ENCODE measurements at regions not wholly inside any gene's neighbourhood (a gene's known extent, or its start where the extent isn't known, plus 50 kb on each side); places are given as distances from the start of the nearest gene placed in this dataset.

DNA sequence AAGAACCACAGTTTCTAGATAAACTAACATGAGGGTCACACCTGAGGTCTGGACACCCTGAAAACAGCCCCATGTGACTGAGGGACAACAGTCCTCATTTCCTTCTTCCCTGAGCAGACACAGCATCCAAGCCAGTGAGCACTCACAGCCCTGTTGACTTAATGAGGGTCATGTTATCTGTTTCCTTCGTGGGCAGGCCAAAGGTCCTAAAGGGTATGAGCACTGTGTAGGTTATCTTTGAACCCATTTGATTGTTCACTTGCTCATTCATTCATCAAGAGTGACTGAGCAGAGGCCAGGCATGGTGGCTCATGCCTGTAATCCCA is 170.7 kb upstream of the B3GAT1 start:
- Histone ChIP-seq H3K4me1 (ENCODE audit: control insufficient read depth in 2 of 2, insufficient read depth in 2 of 2, low read length in 2 of 2) (peaks cover 0 to 4% of the 10 kb centered on the region in 2 donors), H3K4me3 (ENCODE audit: low read length) (no peak overlapping the region), H3K27me3 (ENCODE audit: control insufficient read depth in 2 of 2, insufficient read depth in 2 of 2, low read length in 2 of 2) (no peaks in the 10 kb centered on the region), H3K9me3 (ENCODE audit: control insufficient read depth in 2 of 3, low read length in 3 of 3) (no peaks in the 10 kb centered on the region), H3K27ac (ENCODE audit: low read depth, low read length) (no peak overlapping the region), H3K36me3 (ENCODE audit: control insufficient read depth in 2 of 3, insufficient read depth in 3 of 3, low read length in 3 of 3) (no peaks in the 10 kb centered on the region)
- Mint-ChIP-seq H3K27ac (peak overlapping the region in 1 of 9 donors; percentile 31), H3K36me3 (no peaks in the 10 kb centered on the region), H3K9me3 (peaks cover 0 to 4% (median 0%) of the 10 kb centered on the region in 11 donors), H3K4me3 (no peak overlapping the region), H3K4me1 (peaks cover 4 to 18% (median 9%) of the 10 kb centered on the region in 7 donors), H3K27me3 (peaks cover 25 to 40% (median 33%) of the 10 kb centered on the region in 5 donors)
- DNase-seq: no peak
- ATAC-seq: no peak
- POLR2A ChIA-PET: no interaction called here
- CTCF ChIA-PET: no interaction called here
- intact Hi-C loops (cut with micrococcal nuclease): no loop called here

DNA sequence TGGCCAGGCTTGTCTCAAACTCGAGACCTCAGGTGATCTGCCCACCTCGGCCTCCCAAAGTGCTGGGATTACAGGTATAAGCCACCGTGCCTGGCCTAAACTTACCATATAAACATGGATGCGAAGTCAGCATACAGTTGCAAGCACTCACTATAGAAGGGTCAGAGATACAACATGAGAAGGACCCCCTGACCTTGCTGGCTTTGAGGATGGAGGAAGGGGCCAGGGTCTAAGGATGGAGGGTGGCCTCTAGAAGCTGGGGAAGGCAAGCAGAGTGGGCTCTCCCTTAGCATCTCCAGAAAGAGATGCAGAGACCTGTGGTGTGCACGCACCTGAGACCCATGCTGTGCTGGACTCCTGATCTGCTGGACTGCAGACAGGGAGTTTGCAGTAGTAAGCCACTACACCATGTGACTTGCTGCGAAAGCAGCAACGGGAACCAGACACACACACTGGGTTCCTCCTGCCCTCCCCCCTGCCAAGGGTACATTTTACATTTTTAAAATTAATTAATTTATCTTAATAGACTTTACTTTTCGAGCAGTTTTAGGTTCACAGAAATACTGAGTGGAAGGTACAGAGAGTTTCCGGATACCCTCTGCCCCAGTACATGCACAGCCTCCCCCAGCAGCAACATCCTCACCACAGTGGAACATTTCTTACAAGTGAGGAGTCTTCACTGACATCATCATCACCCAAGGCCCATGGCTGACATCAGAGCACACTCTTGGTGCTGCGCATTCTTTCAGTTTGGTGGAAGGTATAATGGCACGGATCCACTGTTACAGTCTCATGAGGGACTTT is 170.1 kb upstream of the B3GAT1 start:
- peaks cover 0 to 4% of the 10 kb centered on the region in 2 donors for H3K4me1 ChIP-seq (ENCODE audit: control insufficient read depth in 2 of 2, insufficient read depth in 2 of 2, low read length in 2 of 2)
- no peaks in the 10 kb centered on the region for H3K9me3 ChIP-seq (ENCODE audit: control insufficient read depth in 2 of 3, low read length in 3 of 3)
- H3K4me3 ChIP-seq (ENCODE audit: low read length): no peak overlapping the region
- intact Hi-C loops (cut with micrococcal nuclease): no loop called here
- no peaks in the 10 kb centered on the region for H3K27me3 ChIP-seq (ENCODE audit: control insufficient read depth in 2 of 2, insufficient read depth in 2 of 2, low read length in 2 of 2)
- no peak overlapping the region for H3K27ac Mint-ChIP-seq
- no peak overlapping the region for H3K27ac ChIP-seq (ENCODE audit: low read depth, low read length)
- ChIA-PET CTCF (no interaction called here), POLR2A (no interaction called here)
- DNase-seq (peak in 1 of 9 donors; percentile 1), ATAC-seq (peak; percentile 49)
- H3K4me3 Mint-ChIP-seq: no peak overlapping the region
- H3K4me1 Mint-ChIP-seq: peaks cover 4 to 18% (median 9%) of the 10 kb centered on the region in 7 donors
- H3K27me3 Mint-ChIP-seq: peaks cover 23 to 41% (median 30%) of the 10 kb centered on the region in 5 donors
- H3K36me3 Mint-ChIP-seq: no peaks in the 10 kb centered on the region
- no peaks in the 10 kb centered on the region for H3K36me3 ChIP-seq (ENCODE audit: control insufficient read depth in 2 of 3, insufficient read depth in 3 of 3, low read length in 3 of 3)
- H3K9me3 Mint-ChIP-seq: peaks cover 0 to 4% (median 0%) of the 10 kb centered on the region in 11 donors

DNA sequence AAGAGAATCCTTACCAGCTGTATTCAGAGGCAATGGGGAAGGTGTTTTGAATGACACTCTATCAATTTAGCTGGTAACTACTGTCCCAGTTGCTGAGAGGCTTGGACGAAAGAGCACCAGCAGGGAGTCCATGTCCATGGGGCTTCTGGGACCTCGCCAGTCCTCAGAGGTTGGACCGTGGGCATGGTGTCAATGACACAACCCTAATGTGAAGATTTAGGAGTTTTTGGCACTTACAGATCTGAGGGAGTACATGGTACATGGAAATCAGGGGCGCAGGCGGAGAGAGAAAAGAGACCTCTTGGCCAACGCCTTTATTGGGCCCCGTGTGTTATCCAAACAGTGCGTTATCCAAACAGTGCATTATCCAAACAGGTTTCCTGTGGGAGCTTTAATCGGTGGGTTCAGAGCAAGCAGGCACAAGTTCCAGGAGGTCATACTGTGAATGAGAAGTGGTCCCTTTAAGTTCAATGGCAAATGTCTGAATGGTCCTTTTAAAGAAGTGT is 169.1 kb upstream of the B3GAT1 start:
- Mint-ChIP-seq H3K4me3 (no peak overlapping the region), H3K27me3 (peaks cover 15 to 41% (median 23%) of the 10 kb centered on the region in 5 donors), H3K27ac (no peak overlapping the region), H3K36me3 (no peaks in the 10 kb centered on the region), H3K4me1 (peaks cover 4 to 18% (median 9%) of the 10 kb centered on the region in 7 donors), H3K9me3 (peaks cover 0 to 4% (median 0%) of the 10 kb centered on the region in 11 donors)
- H3K27me3 ChIP-seq (ENCODE audit: control insufficient read depth in 2 of 2, insufficient read depth in 2 of 2, low read length in 2 of 2): no peaks in the 10 kb centered on the region
- no peaks in the 10 kb centered on the region for H3K9me3 ChIP-seq (ENCODE audit: control insufficient read depth in 2 of 3, low read length in 3 of 3)
- DNase-seq: peak in 1 of 9 donors; percentile 8
- ATAC-seq: no peak
- ChIA-PET CTCF (no interaction called here), POLR2A (no interaction called here)
- peaks cover 0 to 4% of the 10 kb centered on the region in 2 donors for H3K4me1 ChIP-seq (ENCODE audit: control insufficient read depth in 2 of 2, insufficient read depth in 2 of 2, low read length in 2 of 2)
- intact Hi-C loops (cut with micrococcal nuclease): no loop called here
- no peak overlapping the region for H3K4me3 ChIP-seq (ENCODE audit: low read length)
- H3K36me3 ChIP-seq (ENCODE audit: control insufficient read depth in 2 of 3, insufficient read depth in 3 of 3, low read length in 3 of 3): no peaks in the 10 kb centered on the region
- no peak overlapping the region for H3K27ac ChIP-seq (ENCODE audit: low read depth, low read length)

- ATAC-seq: no peak
- H3K36me3 ChIP-seq (ENCODE audit: control insufficient read depth in 2 of 3, insufficient read depth in 3 of 3, low read length in 3 of 3): no peaks in the 10 kb centered on the region
- intact Hi-C loops (cut with micrococcal nuclease): no loop called here
- H3K4me1 ChIP-seq (ENCODE audit: control insufficient read depth in 2 of 2, insufficient read depth in 2 of 2, low read length in 2 of 2): peaks cover 0 to 4% of the 10 kb centered on the region in 2 donors
- H3K9me3 ChIP-seq (ENCODE audit: control insufficient read depth in 2 of 3, low read length in 3 of 3): no peaks in the 10 kb centered on the region
- DNase-seq: peak in 1 of 9 donors; percentile 10
- no peak overlapping the region for H3K27ac ChIP-seq (ENCODE audit: low read depth, low read length)
- H3K36me3 Mint-ChIP-seq: no peaks in the 10 kb centered on the region
- ChIA-PET CTCF (no interaction called here), POLR2A (no interaction called here)
- H3K27me3 Mint-ChIP-seq: peaks cover 15 to 41% (median 23%) of the 10 kb centered on the region in 5 donors
- H3K27me3 ChIP-seq (ENCODE audit: control insufficient read depth in 2 of 2, insufficient read depth in 2 of 2, low read length in 2 of 2): no peaks in the 10 kb centered on the region
- H3K4me3 Mint-ChIP-seq: no peak overlapping the region
- H3K27ac Mint-ChIP-seq: no peak overlapping the region
- H3K4me1 Mint-ChIP-seq: peaks cover 4 to 18% (median 9%) of the 10 kb centered on the region in 7 donors
- peaks cover 0 to 4% (median 0%) of the 10 kb centered on the region in 11 donors for H3K9me3 Mint-ChIP-seq
- no peak overlapping the region for H3K4me3 ChIP-seq (ENCODE audit: low read length)
Observed at GRCh38 chr11:134580610-134580975, 168.6 kb upstream of the B3GAT1 start.

- Mint-ChIP-seq H3K9me3 (peaks cover 0 to 4% (median 0%) of the 10 kb centered on the region in 11 donors), H3K4me1 (peaks cover 4 to 18% (median 9%) of the 10 kb centered on the region in 7 donors), H3K36me3 (no peaks in the 10 kb centered on the region), H3K27me3 (peaks cover 15 to 37% (median 19%) of the 10 kb centered on the region in 5 donors), H3K27ac (no peak overlapping the region), H3K4me3 (no peak overlapping the region)
- Histone ChIP-seq H3K36me3 (ENCODE audit: control insufficient read depth in 2 of 3, insufficient read depth in 3 of 3, low read length in 3 of 3) (no peaks in the 10 kb centered on the region), H3K4me1 (ENCODE audit: control insufficient read depth in 2 of 2, insufficient read depth in 2 of 2, low read length in 2 of 2) (peaks cover 0 to 4% of the 10 kb centered on the region in 2 donors), H3K27me3 (ENCODE audit: control insufficient read depth in 2 of 2, insufficient read depth in 2 of 2, low read length in 2 of 2) (no peaks in the 10 kb centered on the region), H3K9me3 (ENCODE audit: control insufficient read depth in 2 of 3, low read length in 3 of 3) (no peaks in the 10 kb centered on the region), H3K4me3 (ENCODE audit: low read length) (no peak overlapping the region), H3K27ac (ENCODE audit: low read depth, low read length) (no peak overlapping the region)
- POLR2A ChIA-PET: no interaction called here
- peak in 1 of 9 donors; percentile 3 for DNase-seq
- intact Hi-C loops (cut with micrococcal nuclease): no loop called here
- no peak for ATAC-seq
- CTCF ChIA-PET: no interaction called here
Observed at GRCh38 chr11:134579724-134580609, 167.9 kb upstream of the B3GAT1 start.

- Histone ChIP-seq H3K27ac (ENCODE audit: low read depth, low read length) (no peak overlapping the region), H3K4me3 (ENCODE audit: low read length) (no peak overlapping the region), H3K36me3 (ENCODE audit: control insufficient read depth in 2 of 3, insufficient read depth in 3 of 3, low read length in 3 of 3) (no peaks in the 10 kb centered on the region), H3K9me3 (ENCODE audit: control insufficient read depth in 2 of 3, low read length in 3 of 3) (no peaks in the 10 kb centered on the region), H3K4me1 (ENCODE audit: control insufficient read depth in 2 of 2, insufficient read depth in 2 of 2, low read length in 2 of 2) (peaks cover 0 to 4% of the 10 kb centered on the region in 2 donors), H3K27me3 (ENCODE audit: control insufficient read depth in 2 of 2, insufficient read depth in 2 of 2, low read length in 2 of 2) (no peaks in the 10 kb centered on the region)
- Mint-ChIP-seq H3K9me3 (peaks cover 0 to 4% (median 0%) of the 10 kb centered on the region in 11 donors), H3K27ac (no peak overlapping the region), H3K27me3 (peaks cover 15 to 32% (median 19%) of the 10 kb centered on the region in 5 donors), H3K36me3 (no peaks in the 10 kb centered on the region), H3K4me1 (peaks cover 4 to 17% (median 9%) of the 10 kb centered on the region in 7 donors), H3K4me3 (no peak overlapping the region)
- ATAC-seq (no peak), DNase-seq (peak in 1 of 9 donors; percentile 18)
- CTCF ChIA-PET: no interaction called here
- POLR2A ChIA-PET: no interaction called here
- intact Hi-C loops (cut with micrococcal nuclease): no loop called here
Observed at GRCh38 chr11:134578807-134579723, 167.0 kb upstream of the B3GAT1 start.

Data from naive thymus-derived CD4-positive, alpha-beta T cell (primary cell).